GM23248 (cell line): ENCODE measurements at regions not wholly inside any gene's neighbourhood (a gene's known extent, or its start where the extent isn't known, plus 50 kb on each side); places are given as distances from the start of the nearest gene placed in this dataset.

Experiments used
- DNase-seq: peaks from one replicate; pipeline ENCODE4 v3.0.0-alpha.2; 2015
- H2AFZ ChIP-seq: fragments of 200-600 bp; sonication (generic); 2 replicates; pipeline ENCODE4 v1.6.1; 2016; ENCODE audit warnings: antibody characterized with exemption
- H3F3A ChIP-seq: fragments of 200-600 bp; sonication (generic); 2 replicates; pipeline ENCODE4 v1.6.1; 2016; ENCODE audit warnings: mild to moderate bottlenecking, antibody characterized with exemption, mixed run types; ENCODE audit not compliant: insufficient read depth
- H3K27ac ChIP-seq: fragments of 200-600 bp; sonication (generic); 2 replicates; pipeline ENCODE4 v1.5.1; 2016; ENCODE audit warnings: mild to moderate bottlenecking
- H3K27me3 ChIP-seq: fragments of 200-600 bp; sonication (generic); replicated peaks from 2 replicates; pipeline ENCODE4 v1.6.1; 2016; ENCODE audit warnings: mild to moderate bottlenecking; ENCODE audit not compliant: insufficient read depth
- H3K36me3 ChIP-seq: fragments of 200-600 bp; sonication (generic); 2 replicates; pipeline ENCODE4 v1.6.1; 2016; ENCODE audit warnings: low read depth, mild to moderate bottlenecking
- H3K4me1 ChIP-seq: fragments of 200-600 bp; sonication (generic); 2 replicates; pipeline ENCODE4 v1.6.1; 2016; ENCODE audit warnings: mild to moderate bottlenecking; ENCODE audit not compliant: insufficient read depth
- H3K4me2 ChIP-seq: fragments of 200-600 bp; sonication (generic); one replicate; pipeline ENCODE4 v1.6.1; 2016; ENCODE audit warnings: mild to moderate bottlenecking; ENCODE audit not compliant: unreplicated experiment
- H3K4me3 ChIP-seq: fragments of 200-600 bp; sonication (generic); 2 replicates; pipeline ENCODE4 v1.5.1; 2016; ENCODE audit warnings: mild to moderate bottlenecking
- H3K79me2 ChIP-seq: fragments of 200-600 bp; sonication (generic); 2 replicates; pipeline ENCODE4 v1.6.1; 2016; ENCODE audit warnings: mild to moderate bottlenecking; ENCODE audit not compliant: insufficient read depth
- H3K9ac ChIP-seq: fragments of 200-600 bp; sonication (generic); 2 replicates; pipeline ENCODE4 v1.6.1; 2016; ENCODE audit warnings: mild to moderate bottlenecking
- H3K9me2 ChIP-seq: fragments of 200-600 bp; sonication (generic); 2 replicates; pipeline ENCODE4 v1.6.1; 2016; ENCODE audit warnings: mixed run types, mild to moderate bottlenecking, moderate library complexity; ENCODE audit not compliant: insufficient read depth
- H3K9me3 ChIP-seq: fragments of 200-600 bp; sonication (generic); one replicate; pipeline ENCODE4 v1.6.1; 2017; ENCODE audit warnings: low read depth
- H4K20me1 ChIP-seq: fragments of 200-600 bp; sonication (generic); 2 replicates; pipeline ENCODE4 v1.6.0; 2016; ENCODE audit not compliant: insufficient read depth
- EZH2 ChIP-seq: fragments of 200-600 bp; sonication (generic); IDR thresholded peaks from 2 replicates; pipeline ENCODE4 v1.6.1; 2018; ENCODE audit warnings: antibody characterized with exemption, mild to moderate bottlenecking; ENCODE audit not compliant: insufficient read depth, poor library complexity, severe bottlenecking
- EZH2phosphoT487 ChIP-seq: fragments of 200-600 bp; sonication (generic); IDR thresholded peaks from 2 replicates; pipeline ENCODE4 v1.6.1; 2018; ENCODE audit warnings: antibody characterized with exemption, moderate library complexity, mild to moderate bottlenecking, low read depth; ENCODE audit not compliant: insufficient read depth
- WGBS, 2 experiments: methylation state at CpG; one replicate each; pipeline ENCODE4 v1.1.6; 2015 to 2017; ENCODE audit warnings: low lambda C conversion rate in 2 of 2, low coverage in 1 of 2; ENCODE audit errors: missing lambda C conversion rate in 2 of 2; 5-methylcytosine and 5-hydroxymethylcytosine counted together
- in situ Hi-C: fragments of 300-500 bp; cut with MboI; formaldehyde crosslinking; loops from 2 replicates; pipeline ENCODE4 v1.15.0; 2020

DNA sequence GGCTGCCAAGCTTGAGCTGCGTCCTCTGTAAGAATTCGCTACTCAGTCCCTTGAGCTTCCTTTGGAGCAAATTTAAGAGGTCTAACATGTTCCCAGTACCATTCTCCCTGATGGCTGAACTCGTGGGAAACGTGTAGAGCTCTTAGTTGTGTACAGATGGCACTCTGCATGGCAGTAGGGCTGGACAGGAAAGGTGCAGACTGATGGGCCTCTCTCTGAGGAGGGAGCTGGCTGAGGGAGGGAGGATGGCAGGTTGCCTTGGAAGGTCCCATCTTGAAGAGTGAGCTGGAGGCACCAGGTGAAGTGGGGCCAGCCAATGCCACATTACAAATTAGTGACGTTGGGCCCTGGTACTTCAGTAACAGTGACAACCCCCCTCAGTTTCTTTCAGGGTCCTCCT, 495.3 kb downstream of the CCDC171 start:
- Histone ChIP-seq H3K9ac (no peak overlapping the region), H4K20me1 (no peaks in the 10 kb centered on the region), H3K4me1 (0 out of 2 replicates have a peak, but pooled peaks cover 4% of the 10 kb centered on the region), H3K4me2 (no peak overlapping the region), H3K9me3 (no peaks in the 10 kb centered on the region), H3K27ac (no peak overlapping the region), H3K9me2 (no peaks in the 10 kb centered on the region), H3K36me3 (no peaks in the 10 kb centered on the region), H2AFZ (no peak overlapping the region), H3K79me2 (no peaks in the 10 kb centered on the region), H3K27me3 (no peaks in the 10 kb centered on the region), H3K4me3 (no peak overlapping the region), H3F3A (no peaks in the 10 kb centered on the region)
- in situ Hi-C loops: no loop called here
- WGBS, 2 experiments: 70 to 71% methylated on average over 5 of the region's 5 CpGs
- TF ChIP-seq EZH2phosphoT487 (no peak), EZH2 (no peak)
- DNase-seq: no peak

DNA sequence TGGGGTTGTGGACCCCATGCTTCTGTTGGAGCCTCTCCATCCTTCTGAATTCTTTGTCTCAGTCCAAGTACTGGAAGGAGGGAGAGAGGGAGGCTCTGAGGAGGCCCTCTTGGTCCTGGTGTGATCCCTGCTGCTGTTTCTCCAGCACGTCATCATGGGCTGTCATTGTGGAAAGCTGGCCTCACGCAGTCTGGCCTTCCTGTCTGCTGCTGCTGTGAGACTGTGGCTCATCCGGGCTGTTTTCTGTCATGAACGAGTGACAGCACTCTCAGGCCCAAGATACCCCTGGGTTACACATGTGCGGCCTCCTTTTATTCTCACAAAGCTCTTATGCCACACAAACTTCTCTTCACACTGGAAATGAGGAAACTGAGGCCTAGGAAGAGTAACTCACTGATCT, 499.3 kb downstream of the CCDC171 start:
- TF ChIP-seq EZH2 (no peak), EZH2phosphoT487 (no peak)
- 68 to 69% methylated on average over 5 of the region's 5 CpGs for WGBS, 2 experiments
- Histone ChIP-seq H4K20me1 (no peaks in the 10 kb centered on the region), H3F3A (no peaks in the 10 kb centered on the region), H3K36me3 (no peaks in the 10 kb centered on the region), H3K27me3 (no peaks in the 10 kb centered on the region), H3K27ac (no peak overlapping the region), H3K9me2 (no peaks in the 10 kb centered on the region), H3K4me2 (no peak overlapping the region), H3K9me3 (no peaks in the 10 kb centered on the region), H3K9ac (no peak overlapping the region), H3K4me1 (no peaks in the 10 kb centered on the region), H3K79me2 (no peaks in the 10 kb centered on the region), H3K4me3 (no peak overlapping the region), H2AFZ (no peak overlapping the region)
- in situ Hi-C loops: no loop called here
- DNase-seq: no peak

DNA sequence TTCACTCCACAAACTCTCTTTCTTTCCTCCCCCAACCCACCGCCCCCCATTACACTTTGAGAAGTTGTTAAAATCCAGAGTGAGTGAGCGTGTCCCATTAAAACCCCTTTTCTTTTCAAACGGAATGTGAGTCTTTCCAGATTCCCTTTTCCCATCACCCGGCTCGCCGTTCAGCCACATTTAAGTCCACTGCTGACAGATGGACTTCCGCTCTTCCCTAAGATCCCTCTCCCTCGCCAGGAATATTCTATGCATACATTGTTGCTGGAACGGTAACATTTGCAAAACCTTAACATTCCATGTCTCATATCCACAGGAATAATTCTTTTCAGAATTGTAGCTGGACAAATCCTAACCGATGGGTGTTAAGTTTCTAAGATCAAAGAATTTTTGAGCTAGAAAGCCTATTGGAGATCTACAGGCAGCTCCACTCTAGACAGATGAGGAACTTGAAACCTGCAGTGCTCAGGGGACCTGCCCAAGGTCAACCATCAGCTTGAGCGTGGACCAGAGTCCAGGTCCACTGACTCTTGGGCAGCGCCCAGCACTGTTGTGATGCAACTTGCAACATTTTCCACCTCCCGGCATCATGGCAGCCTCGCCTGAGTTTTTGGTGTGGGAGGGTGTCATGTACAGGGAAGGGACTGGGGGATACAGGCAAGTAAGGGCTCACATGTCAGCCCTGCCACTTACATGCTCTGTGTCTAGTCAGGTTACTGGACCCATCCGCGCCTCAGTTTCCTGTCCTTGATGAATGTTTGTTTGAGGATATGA, 500.1 kb downstream of the CCDC171 start:
- DNase-seq: no peak
- H3K4me1 ChIP-seq: peaks cover 4% of the 10 kb centered on the region
- H3K27ac ChIP-seq: no peak overlapping the region
- H3F3A ChIP-seq: no peaks in the 10 kb centered on the region
- H3K4me3 ChIP-seq: no peak overlapping the region
- TF ChIP-seq EZH2phosphoT487 (no peak), EZH2 (no peak)
- H3K4me2 ChIP-seq: no peak overlapping the region
- no peaks in the 10 kb centered on the region for H3K79me2 ChIP-seq
- no peaks in the 10 kb centered on the region for H3K9me2 ChIP-seq
- H2AFZ ChIP-seq: no peak overlapping the region
- H4K20me1 ChIP-seq: no peaks in the 10 kb centered on the region
- H3K9ac ChIP-seq: no peak overlapping the region
- H3K36me3 ChIP-seq: no peaks in the 10 kb centered on the region
- 86 to 91% methylated on average over 16 of the region's 16 CpGs for WGBS, 2 experiments
- in situ Hi-C loops: no loop called here
- no peaks in the 10 kb centered on the region for H3K9me3 ChIP-seq
- H3K27me3 ChIP-seq: no peaks in the 10 kb centered on the region

DNA sequence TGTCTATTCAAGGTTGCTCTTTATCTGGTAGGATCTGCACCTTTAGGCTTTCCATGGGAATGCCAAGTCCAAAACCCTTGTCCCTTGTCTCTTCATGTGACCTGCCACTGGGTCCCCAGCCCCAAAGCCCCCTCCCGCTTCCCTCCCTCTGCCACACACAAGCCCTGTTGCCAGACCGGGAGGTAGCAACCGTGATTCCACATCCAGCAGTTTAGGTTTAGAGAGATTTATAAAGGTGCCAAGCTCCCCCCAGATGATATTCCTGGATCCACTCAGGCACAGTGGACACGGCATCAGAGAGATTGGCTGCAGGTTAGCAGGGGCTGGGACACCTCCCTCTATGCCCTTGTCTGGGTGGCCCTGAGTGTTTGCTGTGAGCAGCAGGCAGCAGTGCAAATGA, 504.7 kb downstream of the CCDC171 start:
- H3K27ac ChIP-seq: 0 out of 2 replicates have a peak overlapping the region, but pooled peaks have one; percentile 46
- no peaks in the 10 kb centered on the region for H4K20me1 ChIP-seq
- no peaks in the 10 kb centered on the region for H3K9me2 ChIP-seq
- no peak for TF ChIP-seq EZH2
- no peak for TF ChIP-seq EZH2phosphoT487
- peak overlapping the region; percentile 63; the same call in 1 of the 2 replicates for H2AFZ ChIP-seq
- no peaks in the 10 kb centered on the region for H3K27me3 ChIP-seq
- no peak overlapping the region for H3K4me3 ChIP-seq
- in situ Hi-C loops: no loop called here
- no peak overlapping the region for H3K9ac ChIP-seq
- no peaks in the 10 kb centered on the region for H3K9me3 ChIP-seq
- peak overlapping the region; percentile 45 for H3K4me2 ChIP-seq
- WGBS, 2 experiments: 95 to 97% methylated on average over 4 of the region's 4 CpGs
- DNase-seq: no peak
- H3K4me1 ChIP-seq: peaks cover 10% of the 10 kb centered on the region
- H3K36me3 ChIP-seq: no peaks in the 10 kb centered on the region
- H3F3A ChIP-seq: no peaks in the 10 kb centered on the region
- no peaks in the 10 kb centered on the region for H3K79me2 ChIP-seq
